Muscle of leg (tissue), 3 donors: ENCODE measurements at regions not wholly inside any gene's neighbourhood (a gene's known extent, or its start where the extent isn't known, plus 50 kb on each side); places are given as distances from the start of the nearest gene placed in this dataset.

Experiments
- DNase-seq: peaks from one replicate; pipeline ENCODE4 v3.0.0; 2013
- H3K27ac ChIP-seq: one replicate; pipeline ENCODE4 v1.5.1; 2013; ENCODE audit warnings: mild to moderate bottlenecking, low read length, control low read depth
- H3K27me3 ChIP-seq: one replicate; pipeline ENCODE4 v1.6.1; 2013; ENCODE audit warnings: low read length; ENCODE audit not compliant: control insufficient read depth, insufficient read depth
- H3K36me3 ChIP-seq: one replicate; pipeline ENCODE4 v1.6.1; 2013; ENCODE audit warnings: low read length; ENCODE audit not compliant: control insufficient read depth, insufficient read depth
- H3K4me1 ChIP-seq: one replicate; pipeline ENCODE4 v1.6.1; 2013; ENCODE audit warnings: low read length; ENCODE audit not compliant: control insufficient read depth, insufficient read depth
- H3K4me3 ChIP-seq: one replicate; pipeline ENCODE4 v1.5.1; 2013; ENCODE audit warnings: low read length, control low read depth
- H3K9me3 ChIP-seq: replicated peaks from 2 replicates; pipeline ENCODE4 v1.6.1; 2013; ENCODE audit warnings: low read depth, low read length; ENCODE audit not compliant: control insufficient read depth
- WGBS: methylation state at CpG from one replicate; pipeline ENCODE4 v1.1.5; 2013; ENCODE audit warnings: missing lambda C conversion rate; ENCODE audit not compliant: insufficient coverage; 5-methylcytosine and 5-hydroxymethylcytosine counted together

- WGBS = no CpG with 5 or more reads among the region's 3 CpGs
- no peaks in the 10 kb centered on the region for H3K27me3 ChIP-seq
Observed at GRCh38 chr6:99852031-99852430, 142.0 kb downstream of the MCHR2 start.

GRCh38 chr6:99867026-99867425 lies 127.0 kb downstream of the MCHR2 start:
- H3K9me3 ChIP-seq = no peaks in the 10 kb centered on the region
- WGBS = no CpG with 5 or more reads among the region's 3 CpGs
- no peaks in the 10 kb centered on the region for H3K4me1 ChIP-seq
- no peak overlapping the region for H3K27ac ChIP-seq
- no peaks in the 10 kb centered on the region for H3K36me3 ChIP-seq
- peaks cover 6% of the 10 kb centered on the region for H3K27me3 ChIP-seq
- DNase-seq = no peak
- H3K4me3 ChIP-seq = no peak overlapping the region

More at GRCh38 chr6:99852031-99852430, 142.0 kb downstream of the MCHR2 start:
- Histone ChIP-seq H3K27ac (no peak overlapping the region), H3K36me3 (no peaks in the 10 kb centered on the region), H3K9me3 (no peaks in the 10 kb centered on the region), H3K4me3 (no peak overlapping the region), H3K4me1 (no peaks in the 10 kb centered on the region)
- DNase-seq = no peak

GRCh38 chr6:99868074-99868702 lies 125.8 kb downstream of the MCHR2 start:
- peak overlapping the region; percentile 15 for H3K4me3 ChIP-seq
- DNase-seq = peak; percentile 78
- H3K9me3 ChIP-seq = no peaks in the 10 kb centered on the region
- peaks cover 6% of the 10 kb centered on the region for H3K27me3 ChIP-seq
- H3K4me1 ChIP-seq = no peaks in the 10 kb centered on the region
- H3K36me3 ChIP-seq = no peaks in the 10 kb centered on the region
- WGBS = 0% methylated on average over 9 of the region's 13 CpGs
- H3K27ac ChIP-seq = no peak overlapping the region
